Smooth muscle cell (in vitro differentiated cells): ENCODE measurements at regions not wholly inside any gene's neighbourhood (a gene's known extent, or its start where the extent isn't known, plus 50 kb on each side); places are given as distances from the start of the nearest gene placed in this dataset.

Source experiments
- DNase-seq: peaks from one replicate; lab custom pipeline; 2025; ENCODE audit not compliant: unreplicated experiment; lab: John Stamatoyannopoulos, UW
- H2AFZ ChIP-seq: fragments of 200-600 bp; sonication (generic); 2 replicates; pipeline ENCODE4 v1.6.0; 2016; ENCODE audit warnings: antibody characterized with exemption, low read depth, mild to moderate bottlenecking
- H3F3A ChIP-seq: fragments of 200-600 bp; sonication (generic); 2 replicates; pipeline ENCODE4 v1.6.0; 2017; ENCODE audit warnings: antibody characterized with exemption, low read depth
- H3K27ac ChIP-seq: fragments of 200-600 bp; sonication (generic); 2 replicates; pipeline ENCODE4 v1.5.1; 2016; ENCODE audit warnings: low read depth, mild to moderate bottlenecking
- H3K27me3 ChIP-seq: fragments of 200-600 bp; sonication (generic); 2 replicates; pipeline ENCODE4 v1.6.1; 2016; ENCODE audit warnings: low read depth, mild to moderate bottlenecking
- H3K36me3 ChIP-seq: fragments of 200-600 bp; sonication (generic); 2 replicates; pipeline ENCODE4 v1.5.1; 2016; ENCODE audit warnings: low read depth
- H3K4me1 ChIP-seq: fragments of 200-600 bp; sonication (generic); 2 replicates; pipeline ENCODE4 v1.5.1; 2016; ENCODE audit warnings: low read depth
- H3K4me2 ChIP-seq: fragments of 200-600 bp; sonication (generic); 2 replicates; pipeline ENCODE4 v1.6.0; 2016; ENCODE audit warnings: mild to moderate bottlenecking
- H3K4me3 ChIP-seq: fragments of 200-600 bp; sonication (generic); 2 replicates; pipeline ENCODE4 v1.5.1; 2016; ENCODE audit warnings: mild to moderate bottlenecking
- H3K79me2 ChIP-seq: fragments of 200-600 bp; sonication (generic); 2 replicates; pipeline ENCODE4 v1.6.0; 2016; ENCODE audit warnings: low read depth, mild to moderate bottlenecking
- H3K9ac ChIP-seq: fragments of 200-600 bp; sonication (generic); 2 replicates; pipeline ENCODE4 v1.6.0; 2016; ENCODE audit warnings: low read depth
- H3K9me3 ChIP-seq: fragments of 200-600 bp; sonication (generic); replicated peaks from 2 replicates; pipeline ENCODE4 v1.5.1; 2016; ENCODE audit warnings: low read depth
- H4K20me1 ChIP-seq: fragments of 200-600 bp; sonication (generic); 2 replicates; pipeline ENCODE4 v1.6.0; 2016; ENCODE audit warnings: low read depth
- WGBS: methylation state at CpG from one replicate; pipeline ENCODE4 v1.1.7; 2016; ENCODE audit warnings: low lambda C conversion rate; 5-methylcytosine and 5-hydroxymethylcytosine counted together
- TF ChIP-seq, protein P1 (sequence below): fragments of 200-600 bp; sonication (generic); IDR thresholded peaks from 2 replicates; pipeline ENCODE4 v1.5.1; 2017; ENCODE audit warnings: borderline replicate concordance, mild to moderate bottlenecking, antibody characterized with exemption; ENCODE audit not compliant: insufficient read depth, poor library complexity, severe bottlenecking

DNA sequence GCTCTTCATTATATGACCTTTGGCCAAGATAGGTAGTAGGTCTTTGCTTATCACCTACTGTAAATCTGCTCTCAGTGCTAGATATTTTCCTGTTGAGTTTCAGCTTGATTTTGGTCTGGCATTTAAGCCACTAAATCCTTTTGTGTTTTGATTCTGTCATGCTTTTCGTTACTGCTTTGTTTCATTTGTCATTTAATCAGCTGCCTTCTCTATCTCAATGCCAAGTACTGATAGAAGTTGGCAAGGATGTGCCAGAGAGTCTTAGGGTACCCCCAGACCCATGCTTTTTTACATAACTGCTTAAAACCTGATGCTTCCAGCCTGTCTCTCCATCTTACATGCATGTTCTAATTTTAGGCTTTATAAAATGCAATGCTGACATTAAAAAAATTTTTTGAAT is 300.1 kb upstream of the SASH1 start:
- Histone ChIP-seq H3F3A (no peaks in the 10 kb centered on the region), H3K9ac (no peak overlapping the region), H3K36me3 (no peaks in the 10 kb centered on the region), H3K79me2 (no peaks in the 10 kb centered on the region), H2AFZ (no peak overlapping the region), H3K27me3 (no peaks in the 10 kb centered on the region), H3K4me2 (no peak overlapping the region), H3K9me3 (peaks cover 5% of the 10 kb centered on the region), H3K4me1 (no peaks in the 10 kb centered on the region), H3K27ac (no peak overlapping the region), H4K20me1 (no peaks in the 10 kb centered on the region), H3K4me3 (no peak overlapping the region)
- TF ChIP-seq, protein P1, sequence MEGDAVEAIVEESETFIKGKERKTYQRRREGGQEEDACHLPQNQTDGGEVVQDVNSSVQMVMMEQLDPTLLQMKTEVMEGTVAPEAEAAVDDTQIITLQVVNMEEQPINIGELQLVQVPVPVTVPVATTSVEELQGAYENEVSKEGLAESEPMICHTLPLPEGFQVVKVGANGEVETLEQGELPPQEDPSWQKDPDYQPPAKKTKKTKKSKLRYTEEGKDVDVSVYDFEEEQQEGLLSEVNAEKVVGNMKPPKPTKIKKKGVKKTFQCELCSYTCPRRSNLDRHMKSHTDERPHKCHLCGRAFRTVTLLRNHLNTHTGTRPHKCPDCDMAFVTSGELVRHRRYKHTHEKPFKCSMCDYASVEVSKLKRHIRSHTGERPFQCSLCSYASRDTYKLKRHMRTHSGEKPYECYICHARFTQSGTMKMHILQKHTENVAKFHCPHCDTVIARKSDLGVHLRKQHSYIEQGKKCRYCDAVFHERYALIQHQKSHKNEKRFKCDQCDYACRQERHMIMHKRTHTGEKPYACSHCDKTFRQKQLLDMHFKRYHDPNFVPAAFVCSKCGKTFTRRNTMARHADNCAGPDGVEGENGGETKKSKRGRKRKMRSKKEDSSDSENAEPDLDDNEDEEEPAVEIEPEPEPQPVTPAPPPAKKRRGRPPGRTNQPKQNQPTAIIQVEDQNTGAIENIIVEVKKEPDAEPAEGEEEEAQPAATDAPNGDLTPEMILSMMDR, result no peak
- 39% methylated on average over 1 of the region's 1 CpG for WGBS
- DNase-seq, result no peak

DNA sequence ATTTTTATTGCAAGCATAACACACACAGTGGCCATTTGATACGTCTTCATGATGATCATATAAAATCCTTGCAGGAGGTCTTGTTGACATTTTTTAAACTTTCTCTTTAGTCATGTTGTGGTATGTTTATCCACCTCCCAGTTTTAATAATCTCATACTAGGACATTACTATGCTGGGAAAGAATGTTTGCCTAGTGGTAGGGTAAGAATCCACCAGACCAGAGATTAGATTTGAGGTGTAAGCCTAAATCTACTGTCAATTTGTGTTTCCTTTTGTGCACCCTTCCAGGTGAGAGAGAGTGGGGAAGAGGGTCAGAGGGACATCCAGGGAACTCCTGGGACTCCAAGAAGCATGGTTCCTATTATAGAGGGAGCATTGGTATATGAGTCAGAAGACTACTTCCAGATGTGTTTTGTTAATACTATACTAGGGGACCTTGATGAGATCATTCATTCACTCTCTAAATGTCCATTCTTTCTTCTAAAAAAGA is 298.3 kb upstream of the SASH1 start:
- no peak for DNase-seq
- Histone ChIP-seq H3K36me3 (no peaks in the 10 kb centered on the region), H3K4me1 (no peaks in the 10 kb centered on the region), H3K79me2 (no peaks in the 10 kb centered on the region), H3K9ac (no peak overlapping the region), H4K20me1 (no peaks in the 10 kb centered on the region), H3K4me3 (no peak overlapping the region), H3K4me2 (no peak overlapping the region), H2AFZ (no peak overlapping the region), H3F3A (no peaks in the 10 kb centered on the region), H3K27ac (no peak overlapping the region), H3K27me3 (no peaks in the 10 kb centered on the region), H3K9me3 (peaks cover 5% of the 10 kb centered on the region)
- TF ChIP-seq, protein P1, result no peak
- 65% methylated on average over 1 of the region's 1 CpG for WGBS

DNA sequence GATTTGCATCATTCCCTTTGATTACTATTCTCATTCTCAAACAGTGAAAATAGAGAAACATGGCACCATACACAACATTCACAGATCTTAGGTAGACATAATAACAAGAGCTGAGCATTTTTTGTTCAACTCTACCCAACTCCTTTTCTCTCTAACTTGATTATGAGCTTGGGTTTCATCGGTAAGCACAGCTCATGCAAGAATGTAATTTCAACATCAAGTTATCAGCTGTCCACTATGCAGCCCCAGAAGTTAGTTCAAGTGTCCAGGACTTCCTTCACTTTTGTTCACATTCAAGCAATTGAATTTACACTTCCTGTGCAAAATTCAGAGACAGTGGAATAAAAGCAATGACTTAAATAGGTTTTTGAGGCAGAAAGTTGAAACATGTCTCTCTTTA is 297.7 kb upstream of the SASH1 start:
- Histone ChIP-seq H3K4me1 (no peaks in the 10 kb centered on the region), H3K27me3 (no peaks in the 10 kb centered on the region), H3K27ac (no peak overlapping the region), H3K9ac (no peak overlapping the region), H3K4me2 (no peak overlapping the region), H3F3A (no peaks in the 10 kb centered on the region), H3K9me3 (peaks cover 5% of the 10 kb centered on the region), H3K36me3 (no peaks in the 10 kb centered on the region), H2AFZ (no peak overlapping the region), H3K4me3 (no peak overlapping the region), H4K20me1 (no peaks in the 10 kb centered on the region), H3K79me2 (no peaks in the 10 kb centered on the region)
- no peak for DNase-seq
- WGBS, result 76% methylated on average over 1 of the region's 1 CpG
- TF ChIP-seq, protein P1, result no peak

DNA sequence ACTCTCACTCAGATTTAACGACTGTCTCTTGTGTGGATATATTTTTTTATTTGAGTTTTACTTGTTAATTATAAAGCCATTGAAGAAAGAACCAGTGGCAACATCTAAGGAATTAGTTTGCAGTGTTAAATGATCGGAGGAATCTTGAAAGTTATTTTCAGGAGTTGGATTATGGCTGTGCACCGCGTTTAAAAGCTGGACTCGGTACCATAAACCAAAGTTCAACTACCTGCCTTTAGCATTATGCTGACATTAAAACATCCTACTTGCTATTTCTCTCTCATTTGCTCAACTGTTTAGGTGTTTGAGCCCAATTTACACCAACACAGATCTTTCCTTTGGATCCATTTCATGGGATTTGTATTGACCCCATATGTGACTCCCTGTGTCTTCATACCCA is 289.4 kb upstream of the SASH1 start:
- Histone ChIP-seq H3K27me3 (no peaks in the 10 kb centered on the region), H3K36me3 (no peaks in the 10 kb centered on the region), H3K4me2 (no peak overlapping the region), H4K20me1 (no peaks in the 10 kb centered on the region), H3K27ac (no peak overlapping the region), H2AFZ (no peak overlapping the region), H3K9me3 (no peaks in the 10 kb centered on the region), H3K4me1 (no peaks in the 10 kb centered on the region), H3K4me3 (no peak overlapping the region), H3K79me2 (no peaks in the 10 kb centered on the region), H3F3A (no peaks in the 10 kb centered on the region), H3K9ac (no peak overlapping the region)
- 98% methylated on average over 5 of the region's 5 CpGs for WGBS
- TF ChIP-seq, protein P1, result no peak
- no peak for DNase-seq
